ENCODE measurements at regions not wholly inside any gene's neighbourhood (a gene's known extent, or its start where the extent isn't known, plus 50 kb on each side); places are given as distances from the start of the nearest gene placed in this dataset.
"Not testable (repeated sequence)": the region's sequence is repeated elsewhere in the genome, so short reads cannot be mapped to it uniquely, and the experiment has no call there.

GRCh38 chr2:15752552-15753232 is 161.0 kb downstream of the DDX1 start:
- H3K9me3 Mint-ChIP-seq (ENCODE audit: low read depth) = no peaks in the 10 kb centered on the region
- no peaks in the 10 kb centered on the region for H3K27me3 Mint-ChIP-seq
- no peak overlapping the region for H3K27ac Mint-ChIP-seq
- ATAC-seq (no peak), DNase-seq (no peak)
- H3K4me1 Mint-ChIP-seq = no peaks in the 10 kb centered on the region
- CTCF ChIA-PET = no interaction called here
- H3K36me3 Mint-ChIP-seq = no peaks in the 10 kb centered on the region
- no peak overlapping the region for H3K4me3 Mint-ChIP-seq

DNA sequence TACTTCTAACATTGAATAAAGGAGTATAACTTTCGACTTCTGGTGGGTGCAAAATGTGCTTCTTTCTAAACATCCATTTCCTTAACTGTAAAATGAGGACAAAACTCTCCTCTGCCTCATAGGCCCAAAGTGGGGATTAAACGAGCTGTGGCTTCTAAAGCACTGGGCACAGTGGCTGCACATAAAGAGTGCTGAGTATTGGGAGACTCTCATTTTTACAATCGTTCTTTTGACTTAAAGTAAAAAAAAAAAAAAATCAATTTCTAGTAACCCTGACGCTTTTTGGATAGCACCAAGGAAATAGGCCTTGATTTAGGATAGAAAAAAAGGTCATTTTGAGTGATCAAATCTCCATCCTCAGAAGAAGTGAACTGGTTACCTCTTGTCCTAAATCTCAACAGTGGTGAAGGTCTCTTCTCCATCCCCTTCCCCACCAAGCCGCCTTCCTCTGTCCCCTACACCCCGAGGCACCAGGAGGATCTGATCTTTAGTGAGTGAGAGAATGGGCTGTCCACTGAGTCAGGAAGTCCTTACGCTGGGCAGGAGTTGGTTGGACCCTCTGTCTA is 161.6 kb downstream of the DDX1 start:
- DNase-seq (no peak), ATAC-seq (no peak)
- CTCF ChIA-PET = no interaction called here
- Mint-ChIP-seq H3K4me1 (no peaks in the 10 kb centered on the region), H3K36me3 (no peaks in the 10 kb centered on the region), H3K9me3 (ENCODE audit: low read depth) (no peaks in the 10 kb centered on the region), H3K27me3 (no peaks in the 10 kb centered on the region), H3K27ac (no peak overlapping the region), H3K4me3 (no peak overlapping the region)

DNA sequence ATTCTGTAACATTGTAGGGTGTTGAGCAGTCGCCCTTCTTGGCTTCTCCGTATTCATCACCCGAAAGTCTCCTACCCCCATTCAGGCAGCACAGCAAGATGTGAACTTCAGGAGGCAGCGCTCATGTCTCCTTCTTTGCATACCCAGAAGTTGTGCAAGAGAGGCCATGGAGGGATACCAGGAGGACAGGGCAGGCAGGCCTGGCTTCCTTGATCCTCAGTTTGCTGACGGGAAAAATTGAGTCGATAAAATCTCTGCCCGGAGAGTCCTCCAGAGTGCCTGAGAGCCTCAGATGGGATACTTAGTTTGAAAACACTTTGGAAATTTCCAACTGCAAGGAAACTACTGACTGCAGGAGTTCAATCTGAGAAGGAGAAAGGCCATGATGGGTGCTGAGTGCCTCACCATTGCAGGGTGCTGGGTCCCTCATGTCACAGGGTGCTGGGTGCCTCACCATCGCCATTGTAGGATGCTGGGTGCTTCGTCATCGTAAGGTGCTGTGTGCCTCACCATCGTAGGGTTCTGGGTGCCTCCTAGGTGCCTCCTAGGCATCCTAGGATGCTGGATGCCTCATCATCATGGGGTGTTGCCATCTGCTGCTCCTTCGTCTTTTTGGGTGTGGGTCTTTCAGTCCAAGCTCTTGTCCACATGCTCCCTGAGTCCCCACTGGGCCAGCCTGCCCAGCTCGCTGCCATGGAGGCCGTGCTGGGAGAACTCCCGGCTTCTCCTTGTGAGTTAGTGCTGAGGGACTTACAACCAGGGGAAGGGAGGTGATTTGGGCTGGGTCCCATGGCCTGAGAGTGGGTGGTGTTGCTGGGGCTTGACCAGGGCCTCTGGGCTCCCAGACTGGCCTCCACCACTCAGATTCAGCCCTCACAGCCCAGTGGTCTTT is 162.4 kb downstream of the DDX1 start:
- ATAC-seq (no peak), DNase-seq (no peak)
- Mint-ChIP-seq H3K36me3 (no peaks in the 10 kb centered on the region), H3K9me3 (ENCODE audit: low read depth) (no peaks in the 10 kb centered on the region), H3K27ac (no peak overlapping the region), H3K4me1 (no peaks in the 10 kb centered on the region), H3K4me3 (no peak overlapping the region), H3K27me3 (no peaks in the 10 kb centered on the region)
- CTCF ChIA-PET = no interaction called here

DNA sequence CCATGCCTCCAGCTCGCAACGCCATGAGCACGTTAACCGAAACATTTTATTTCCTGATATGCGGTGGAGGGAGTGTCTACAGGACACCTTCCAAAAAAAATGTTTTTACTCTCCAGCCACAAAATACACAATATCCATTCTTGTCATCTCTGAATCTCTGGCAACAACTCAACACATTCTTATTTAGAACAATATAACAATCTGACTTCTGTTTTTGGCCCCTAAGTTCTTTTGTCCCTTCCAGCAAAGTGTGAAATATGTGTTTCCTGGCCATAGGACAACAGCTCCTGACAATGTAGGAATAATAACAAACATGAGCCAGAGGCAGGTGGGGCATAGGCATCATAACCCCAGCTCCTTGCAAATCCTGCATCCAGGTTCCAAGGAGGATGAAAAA is 163.0 kb downstream of the DDX1 start:
- CTCF ChIA-PET = no interaction called here
- Mint-ChIP-seq H3K36me3 (no peaks in the 10 kb centered on the region), H3K4me3 (no peak overlapping the region), H3K27ac (no peak overlapping the region), H3K9me3 (ENCODE audit: low read depth) (no peaks in the 10 kb centered on the region), H3K4me1 (no peaks in the 10 kb centered on the region), H3K27me3 (no peaks in the 10 kb centered on the region)
- ATAC-seq (no peak), DNase-seq (no peak)

GRCh38 chr2:15755528-15755927 is 163.9 kb downstream of the DDX1 start:
- no peak for DNase-seq
- Mint-ChIP-seq H3K4me1 (no peaks in the 10 kb centered on the region), H3K4me3 (no peak overlapping the region), H3K27ac (no peak overlapping the region), H3K9me3 (ENCODE audit: low read depth) (no peaks in the 10 kb centered on the region), H3K27me3 (no peaks in the 10 kb centered on the region), H3K36me3 (no peaks in the 10 kb centered on the region)
- CTCF ChIA-PET = no interaction called here
- no peak for ATAC-seq

DNA sequence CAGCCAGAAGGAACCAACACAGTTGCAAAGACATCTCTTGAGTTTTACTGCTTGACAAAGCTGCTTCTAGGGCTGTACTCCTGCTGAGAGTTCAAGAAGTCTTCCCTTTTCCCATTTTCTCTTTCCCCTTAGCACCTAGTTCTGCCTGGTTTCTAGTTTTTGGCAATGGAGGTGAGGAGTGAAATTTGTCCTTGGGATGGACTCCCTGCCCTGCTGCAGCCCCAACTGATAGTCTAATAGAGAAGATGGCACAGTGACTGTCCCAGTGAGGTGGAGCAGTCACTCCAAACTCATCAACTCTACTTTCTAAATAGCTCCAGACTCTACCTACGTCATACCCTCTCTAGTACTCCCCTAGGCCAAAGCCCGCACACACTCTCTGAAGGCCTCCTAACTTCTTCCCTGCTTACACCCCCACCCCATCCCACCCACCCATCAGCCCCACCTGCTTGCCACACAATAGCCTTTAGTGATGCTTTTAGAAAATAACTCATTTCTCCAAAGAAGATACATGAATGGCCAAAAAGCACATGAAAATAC is 164.4 kb downstream of the DDX1 start:
- no peaks in the 10 kb centered on the region for H3K4me1 Mint-ChIP-seq
- DNase-seq = no peak
- no peak overlapping the region for H3K4me3 Mint-ChIP-seq
- H3K27me3 Mint-ChIP-seq = no peaks in the 10 kb centered on the region
- no peaks in the 10 kb centered on the region for H3K36me3 Mint-ChIP-seq
- H3K27ac Mint-ChIP-seq = no peak overlapping the region
- CTCF ChIA-PET = no interaction called here
- H3K9me3 Mint-ChIP-seq (ENCODE audit: low read depth) = no peaks in the 10 kb centered on the region
- ATAC-seq = no peak

- no peak overlapping the region for H3K27ac Mint-ChIP-seq
- H3K36me3 Mint-ChIP-seq = no peaks in the 10 kb centered on the region
- CTCF ChIA-PET = no interaction called here
- no peak for ATAC-seq
- H3K4me3 Mint-ChIP-seq = no peak overlapping the region
- H3K9me3 Mint-ChIP-seq (ENCODE audit: low read depth) = no peaks in the 10 kb centered on the region
- DNase-seq = no peak
- no peaks in the 10 kb centered on the region for H3K27me3 Mint-ChIP-seq
- no peaks in the 10 kb centered on the region for H3K4me1 Mint-ChIP-seq
Measured at GRCh38 chr2:15756882-15757819, 165.5 kb downstream of the DDX1 start.

GRCh38 chr2:15757820-15758586 is 166.3 kb downstream of the DDX1 start:
- H3K9me3 Mint-ChIP-seq (ENCODE audit: low read depth) = no peaks in the 10 kb centered on the region
- H3K27ac Mint-ChIP-seq = no peak overlapping the region
- H3K27me3 Mint-ChIP-seq = no peaks in the 10 kb centered on the region
- DNase-seq = no peak
- CTCF ChIA-PET = no interaction called here
- H3K4me1 Mint-ChIP-seq = no peaks in the 10 kb centered on the region
- no peaks in the 10 kb centered on the region for H3K36me3 Mint-ChIP-seq
- no peak for ATAC-seq
- H3K4me3 Mint-ChIP-seq = no peak overlapping the region

GRCh38 chr2:15758848-15759247 is 167.2 kb downstream of the DDX1 start:
- Mint-ChIP-seq H3K4me1 (no peaks in the 10 kb centered on the region), H3K4me3 (no peak overlapping the region), H3K36me3 (no peaks in the 10 kb centered on the region), H3K27ac (no peak overlapping the region), H3K9me3 (ENCODE audit: low read depth) (no peaks in the 10 kb centered on the region), H3K27me3 (no peaks in the 10 kb centered on the region)
- no peak for ATAC-seq
- no peak for DNase-seq
- CTCF ChIA-PET = no interaction called here

DNA sequence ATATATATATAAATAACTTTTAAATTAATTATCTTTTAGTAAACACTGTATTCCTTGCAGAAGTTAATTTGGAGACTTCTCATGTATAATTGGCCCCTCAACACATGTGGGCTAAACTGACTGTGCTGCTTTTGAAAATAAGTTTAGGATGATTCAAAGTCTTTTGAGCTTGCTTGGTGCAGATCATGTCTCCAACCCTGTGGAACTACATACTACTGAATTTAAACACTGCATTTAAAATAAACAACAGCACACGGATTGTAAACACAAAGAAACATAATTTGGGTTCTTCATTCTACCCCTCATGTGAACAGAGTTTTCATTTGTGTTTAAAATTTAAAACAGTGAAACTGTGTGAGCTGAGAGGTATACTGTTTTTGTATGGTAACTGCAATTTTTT is 167.7 kb downstream of the DDX1 start:
- Mint-ChIP-seq H3K9me3 (ENCODE audit: low read depth) (no peaks in the 10 kb centered on the region), H3K4me1 (no peaks in the 10 kb centered on the region), H3K36me3 (no peaks in the 10 kb centered on the region), H3K27me3 (no peaks in the 10 kb centered on the region), H3K27ac (no peak overlapping the region), H3K4me3 (no peak overlapping the region)
- CTCF ChIA-PET = no interaction called here
- ATAC-seq = no peak
- DNase-seq = no peak

DNA sequence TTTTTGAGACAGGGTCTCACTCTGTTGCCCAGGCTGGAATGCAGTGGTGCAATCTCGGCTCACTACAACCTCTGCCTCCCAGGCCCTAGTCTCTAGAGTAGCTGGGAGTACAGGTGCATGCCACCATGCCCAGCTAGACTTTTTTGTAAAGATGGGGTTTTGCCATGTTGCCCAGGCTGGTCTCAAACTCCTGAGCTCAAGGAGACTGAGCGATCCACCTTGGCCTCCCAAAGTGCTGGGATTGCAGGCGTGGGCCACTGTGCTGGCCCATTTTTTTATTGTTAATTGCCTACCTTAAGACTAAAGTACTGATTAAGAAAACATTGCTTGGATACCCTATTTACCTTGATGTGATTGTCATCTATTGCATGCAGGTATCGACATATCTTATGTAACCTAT is 168.1 kb downstream of the DDX1 start:
- ATAC-seq; H3K9me3 Mint-ChIP-seq (ENCODE audit: low read depth); H3K27ac Mint-ChIP-seq; H3K4me3 Mint-ChIP-seq; DNase-seq; H3K4me1 Mint-ChIP-seq; CTCF ChIA-PET; H3K36me3 Mint-ChIP-seq; H3K27me3 Mint-ChIP-seq: not testable (repeated sequence)

GRCh38 chr2:15760232-15760910 is 168.7 kb downstream of the DDX1 start:
- DNase-seq = no peak
- no peak for ATAC-seq
- Mint-ChIP-seq H3K9me3 (ENCODE audit: low read depth) (no peaks in the 10 kb centered on the region), H3K4me3 (no peak overlapping the region), H3K27ac (no peak overlapping the region), H3K36me3 (no peaks in the 10 kb centered on the region), H3K4me1 (no peaks in the 10 kb centered on the region), H3K27me3 (no peaks in the 10 kb centered on the region)
- CTCF ChIA-PET = no interaction called here

Data from activated CD8-positive, alpha-beta memory T cell treated with anti-CD3 and anti-CD28 coated beads, Interleukin-2, amount 10 ng/mL, durations not matched to agents 7 days and 5 days (primary cell).